PC-3 (cell line): ENCODE measurements at regions not wholly inside any gene's neighbourhood (a gene's known extent, or its start where the extent isn't known, plus 50 kb on each side); places are given as distances from the start of the nearest gene placed in this dataset.

Experiments
- EZH2 ChIP-seq: fragments of 300-600 bp; sonication (generic); IDR thresholded peaks from one replicate; pipeline ENCODE4 v1.6.1; 2017; ENCODE audit warnings: antibody characterized with exemption, mild to moderate bottlenecking, low read length; ENCODE audit not compliant: unreplicated experiment
- EZH2phosphoT487 ChIP-seq: fragments of 300-600 bp; sonication (generic); IDR thresholded peaks from 2 replicates; pipeline ENCODE4 v1.6.1; 2018; ENCODE audit warnings: mild to moderate bottlenecking, antibody characterized with exemption, low read length, borderline replicate concordance
- TF ChIP-seq, protein P1 (sequence below): fragments of 300-600 bp; sonication (generic); conservative IDR thresholded peaks from 2 replicates; pipeline ENCODE4 v1.5.1; 2017; ENCODE audit warnings: antibody characterized with exemption, low read depth, mild to moderate bottlenecking, low read length

DNA sequence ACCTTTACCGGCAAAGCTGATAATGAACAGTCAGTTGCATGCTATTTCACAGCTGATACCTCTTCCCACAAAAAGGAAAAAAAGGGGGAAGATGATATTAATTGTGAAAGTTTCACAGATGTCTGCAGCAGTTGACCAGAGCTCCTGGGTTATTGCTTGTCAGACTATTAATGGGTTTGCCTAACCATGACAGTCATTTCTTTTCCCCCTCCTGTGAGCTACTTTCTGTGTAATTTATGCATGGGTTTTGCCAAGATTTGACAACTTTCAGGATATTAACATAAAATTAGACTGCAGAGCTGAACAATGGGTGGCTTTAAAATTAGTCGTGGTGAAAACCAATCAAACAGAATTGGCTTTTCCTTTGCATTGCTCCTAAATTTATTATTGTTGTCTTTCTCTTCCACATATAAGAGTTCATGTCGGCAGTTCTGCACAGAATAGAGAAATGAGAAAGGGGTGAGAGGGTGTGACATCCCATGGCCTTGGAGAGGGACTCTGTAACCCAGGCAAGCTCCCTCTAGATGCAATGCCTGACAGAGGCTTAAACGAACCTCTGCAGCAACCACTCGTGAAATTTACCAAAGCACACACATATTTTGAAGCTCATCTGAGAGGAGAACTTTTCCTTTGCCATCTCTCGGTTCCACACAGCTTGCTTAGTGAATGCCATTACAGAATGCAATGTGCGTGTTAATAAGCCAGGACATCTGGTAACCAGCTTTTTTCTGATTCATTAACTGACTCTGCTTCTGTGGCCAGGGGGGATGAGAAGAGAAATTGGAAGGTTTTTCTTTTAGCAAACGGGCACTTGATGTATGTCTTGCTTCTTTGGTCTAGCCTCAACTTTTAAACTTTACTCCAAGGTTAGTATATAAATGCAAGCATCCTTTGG, 82.2 kb upstream of the ITGA4 start:
- no peak for TF ChIP-seq EZH2
- TF ChIP-seq, protein P1, sequence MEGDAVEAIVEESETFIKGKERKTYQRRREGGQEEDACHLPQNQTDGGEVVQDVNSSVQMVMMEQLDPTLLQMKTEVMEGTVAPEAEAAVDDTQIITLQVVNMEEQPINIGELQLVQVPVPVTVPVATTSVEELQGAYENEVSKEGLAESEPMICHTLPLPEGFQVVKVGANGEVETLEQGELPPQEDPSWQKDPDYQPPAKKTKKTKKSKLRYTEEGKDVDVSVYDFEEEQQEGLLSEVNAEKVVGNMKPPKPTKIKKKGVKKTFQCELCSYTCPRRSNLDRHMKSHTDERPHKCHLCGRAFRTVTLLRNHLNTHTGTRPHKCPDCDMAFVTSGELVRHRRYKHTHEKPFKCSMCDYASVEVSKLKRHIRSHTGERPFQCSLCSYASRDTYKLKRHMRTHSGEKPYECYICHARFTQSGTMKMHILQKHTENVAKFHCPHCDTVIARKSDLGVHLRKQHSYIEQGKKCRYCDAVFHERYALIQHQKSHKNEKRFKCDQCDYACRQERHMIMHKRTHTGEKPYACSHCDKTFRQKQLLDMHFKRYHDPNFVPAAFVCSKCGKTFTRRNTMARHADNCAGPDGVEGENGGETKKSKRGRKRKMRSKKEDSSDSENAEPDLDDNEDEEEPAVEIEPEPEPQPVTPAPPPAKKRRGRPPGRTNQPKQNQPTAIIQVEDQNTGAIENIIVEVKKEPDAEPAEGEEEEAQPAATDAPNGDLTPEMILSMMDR = no peak
- TF ChIP-seq EZH2phosphoT487 = no peak
